ENCODE measurements at regions not wholly inside any gene's neighbourhood (a gene's known extent, or its start where the extent isn't known, plus 50 kb on each side); places are given as distances from the start of the nearest gene placed in this dataset.
"Not testable (repeated sequence)": the region's sequence is repeated elsewhere in the genome, so short reads cannot be mapped to it uniquely, and the experiment has no call there.

- no peak overlapping the region for H3K4me3 ChIP-seq (ENCODE audit: low read depth, low read length)
These were observed 207.9 kb downstream of the BMP4 start for GRCh38 chr14:53748691-53749090.

- H3K4me3 ChIP-seq (ENCODE audit: low read depth, low read length): no peak overlapping the region
These were observed 211.8 kb downstream of the BMP4 start for GRCh38 chr14:53744857-53745256.

DNA sequence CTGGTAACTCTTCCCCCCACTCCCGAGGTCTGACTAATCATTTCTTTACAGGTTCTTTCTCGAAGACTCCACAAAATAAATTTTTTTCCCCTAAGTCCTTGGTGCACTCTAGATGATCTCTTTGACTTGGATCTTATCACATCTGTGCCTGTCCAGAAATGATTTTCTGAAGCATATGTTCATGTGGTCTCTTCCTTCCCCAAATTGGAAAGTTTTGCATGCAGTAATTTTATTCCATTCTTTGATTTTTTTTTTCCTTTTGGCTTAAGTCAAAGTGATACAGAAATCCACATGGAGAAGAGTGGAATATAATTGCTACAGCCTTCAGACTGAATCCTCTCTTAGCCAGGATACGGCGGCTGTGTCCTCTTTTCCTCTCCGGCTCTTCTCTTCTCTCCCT is 213.3 kb downstream of the BMP4 start:
- no peak overlapping the region for H3K4me3 ChIP-seq (ENCODE audit: low read depth, low read length)

- H3K4me3 ChIP-seq (ENCODE audit: low read depth, low read length): no peak overlapping the region
These were observed 214.4 kb downstream of the BMP4 start for GRCh38 chr14:53742233-53742620.

DNA sequence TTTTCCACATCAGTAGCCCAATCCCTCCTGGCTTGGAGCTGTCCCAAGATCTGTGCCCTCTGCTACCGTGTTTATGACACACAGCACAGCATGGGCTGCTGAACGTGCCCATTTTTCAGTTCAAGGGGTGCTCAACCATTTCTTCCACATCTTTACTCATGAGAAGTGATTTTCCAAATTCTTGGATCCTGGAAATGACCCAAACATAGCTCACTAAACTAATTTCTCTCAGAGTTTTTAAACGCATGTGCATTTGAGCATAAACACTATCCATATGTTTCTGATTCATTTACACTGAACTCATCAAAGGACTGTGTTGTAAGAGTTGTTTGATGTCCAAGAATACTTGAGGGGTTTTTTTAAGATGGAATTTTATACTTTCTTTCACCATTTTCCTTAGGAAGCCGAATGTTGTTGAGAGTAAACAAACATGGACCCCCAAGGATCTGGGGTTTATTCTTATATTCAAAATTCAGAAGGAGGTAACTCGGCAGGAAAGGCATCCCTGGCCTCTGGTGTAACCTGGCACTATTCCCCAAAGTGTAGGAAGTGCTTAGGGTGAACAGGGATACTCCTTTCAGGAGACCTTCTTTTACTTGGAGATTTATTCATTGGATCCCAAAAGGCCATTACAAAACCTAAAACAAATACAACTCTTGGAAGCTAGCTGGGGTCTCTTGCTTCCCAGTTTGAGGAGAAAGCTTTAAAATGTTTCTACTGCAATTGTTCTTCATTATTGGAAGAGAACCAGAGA is 215.0 kb downstream of the BMP4 start:
- no peak overlapping the region for H3K4me3 ChIP-seq (ENCODE audit: low read depth, low read length)

GRCh38 chr14:53740570-53740969 is 216.1 kb downstream of the BMP4 start:
- no peak overlapping the region for H3K4me3 ChIP-seq (ENCODE audit: low read depth, low read length)

- H3K4me3 ChIP-seq (ENCODE audit: low read depth, low read length): no peak overlapping the region
These were observed 220.7 kb downstream of the BMP4 start for GRCh38 chr14:53735916-53736315.

- H3K4me3 ChIP-seq (ENCODE audit: low read depth, low read length): no peak overlapping the region
These were observed 233.4 kb downstream of the BMP4 start for GRCh38 chr14:53723221-53723620.

DNA sequence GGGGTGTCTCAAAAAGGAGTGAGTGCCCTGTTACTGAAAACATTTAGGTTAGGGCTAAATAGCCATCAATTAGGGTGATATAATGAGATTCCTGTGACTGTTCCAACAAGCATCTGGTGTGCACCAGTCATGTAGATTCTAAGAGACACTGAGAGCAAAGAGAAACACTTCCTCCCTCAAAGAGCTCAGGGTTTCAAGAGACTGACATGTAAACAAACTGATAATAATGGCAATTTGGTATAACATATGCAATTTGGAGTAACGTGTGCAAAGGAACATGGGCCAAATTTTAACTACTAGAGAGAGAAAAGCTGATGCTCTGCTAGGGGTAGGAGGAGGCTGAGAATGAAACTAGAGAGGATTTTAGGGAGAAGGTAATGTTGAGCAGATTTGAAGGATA is 237.1 kb downstream of the BMP4 start:
- H3K4me3 ChIP-seq (ENCODE audit: low read depth, low read length): no peak overlapping the region

- H3K4me3 ChIP-seq (ENCODE audit: low read depth, low read length): no peak overlapping the region
These were observed 240.0 kb downstream of the BMP4 start for GRCh38 chr14:53716578-53716977.

- no peak overlapping the region for H3K4me3 ChIP-seq (ENCODE audit: low read depth, low read length)
These were observed 241.4 kb downstream of the BMP4 start for GRCh38 chr14:53715193-53715721.

DNA sequence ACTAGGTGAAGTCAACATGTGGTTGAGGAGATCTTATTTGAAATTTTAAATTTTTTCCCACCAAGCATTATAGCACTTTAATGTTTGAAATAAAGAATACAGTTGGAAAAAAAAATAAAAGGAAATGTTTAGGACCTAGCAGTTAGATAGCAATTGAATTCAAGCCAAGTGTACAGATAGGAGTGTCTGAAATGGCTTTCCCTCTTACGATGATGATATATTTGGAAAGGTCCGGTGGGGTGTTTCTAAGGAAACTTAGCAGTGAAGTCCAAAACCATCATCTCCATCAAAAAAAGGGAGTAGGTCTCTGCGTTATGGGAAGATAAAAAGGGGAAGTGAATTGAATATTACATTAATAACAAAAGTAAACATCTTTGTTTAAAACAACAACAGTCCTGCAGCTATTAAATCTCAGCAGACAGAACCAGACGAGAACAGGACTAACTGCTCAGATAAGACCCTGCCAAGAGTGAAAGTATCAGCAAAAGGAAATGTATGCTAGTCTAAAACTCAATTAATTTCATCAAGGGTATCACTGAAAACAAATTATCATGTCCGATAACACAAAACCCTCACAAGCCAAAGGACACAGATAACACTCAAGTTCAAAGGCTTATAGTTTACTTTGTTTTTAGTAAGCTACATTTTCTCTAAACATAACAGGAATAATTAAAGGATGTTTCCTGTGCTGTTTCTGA is 242.0 kb downstream of the BMP4 start:
- H3K4me3 ChIP-seq (ENCODE audit: low read depth, low read length): no peak overlapping the region

GRCh38 chr14:53712901-53713300 is 243.7 kb downstream of the BMP4 start:
- H3K4me3 ChIP-seq (ENCODE audit: low read depth, low read length): not testable (repeated sequence)

DNA sequence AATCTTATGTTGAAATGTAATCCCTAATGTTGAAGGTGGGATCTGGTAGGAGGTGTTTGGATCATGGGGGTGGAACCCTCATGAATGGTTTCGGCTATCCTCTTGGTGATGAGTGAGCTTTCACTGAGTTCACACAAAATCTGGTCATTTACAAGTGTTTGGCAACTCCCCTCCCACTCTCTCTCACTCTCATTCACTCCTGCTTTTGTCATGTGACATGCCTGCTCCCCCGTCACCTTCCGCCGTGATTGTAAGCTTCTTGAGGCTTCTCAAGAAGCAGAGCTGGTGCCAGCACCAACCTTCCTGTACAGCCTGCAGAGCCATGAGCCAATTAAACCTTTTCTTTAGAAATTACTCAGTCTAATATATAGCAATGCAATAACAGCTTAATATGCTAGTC is 245.4 kb downstream of the BMP4 start:
- H3K4me3 ChIP-seq (ENCODE audit: low read depth, low read length): no peak overlapping the region

GRCh38 chr14:53710615-53711014 is 246.0 kb downstream of the BMP4 start:
- no peak overlapping the region for H3K4me3 ChIP-seq (ENCODE audit: low read depth, low read length)

GRCh38 chr14:53709381-53709780 is 247.2 kb downstream of the BMP4 start:
- no peak overlapping the region for H3K4me3 ChIP-seq (ENCODE audit: low read depth, low read length)

GRCh38 chr14:53703457-53703856 is 253.2 kb downstream of the BMP4 start:
- no peak overlapping the region for H3K4me3 ChIP-seq (ENCODE audit: low read depth, low read length)

DNA sequence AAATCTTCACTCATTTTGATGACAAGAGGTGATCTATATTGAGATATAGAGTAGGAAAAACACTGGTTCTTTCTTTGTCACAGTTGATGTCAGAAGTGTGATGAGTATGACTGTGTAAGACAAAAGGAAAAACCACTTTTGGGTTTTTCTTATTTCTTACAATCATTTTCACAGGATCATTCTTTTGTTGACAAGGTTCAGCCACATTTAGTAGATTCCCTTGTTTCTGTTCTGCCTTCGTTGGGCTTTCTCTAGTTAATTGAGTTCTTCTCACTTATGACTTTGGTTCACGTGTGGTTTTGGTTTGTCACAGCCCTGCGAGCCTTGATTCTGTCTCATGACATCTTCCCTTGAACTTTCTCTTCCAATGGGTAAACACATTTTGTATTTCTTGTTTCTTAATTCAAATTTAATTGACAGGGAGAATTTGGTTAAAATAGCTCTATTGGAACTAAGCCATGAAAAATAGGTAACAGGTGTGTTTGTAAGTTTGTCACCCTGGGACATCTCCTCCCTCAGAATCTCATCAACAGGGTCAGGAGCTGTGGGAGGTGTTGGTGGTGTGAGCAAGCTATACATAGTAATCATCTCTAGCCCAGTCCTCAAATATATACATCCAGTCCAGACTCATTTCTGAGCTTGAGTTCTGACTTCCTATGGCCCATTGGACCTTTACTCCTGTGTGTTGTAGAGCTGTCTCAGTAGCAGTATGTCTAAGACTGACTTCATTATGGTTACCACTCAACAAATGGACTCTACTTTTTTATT is 255.3 kb downstream of the BMP4 start:
- no peak overlapping the region for H3K4me3 ChIP-seq (ENCODE audit: low read depth, low read length)

DNA sequence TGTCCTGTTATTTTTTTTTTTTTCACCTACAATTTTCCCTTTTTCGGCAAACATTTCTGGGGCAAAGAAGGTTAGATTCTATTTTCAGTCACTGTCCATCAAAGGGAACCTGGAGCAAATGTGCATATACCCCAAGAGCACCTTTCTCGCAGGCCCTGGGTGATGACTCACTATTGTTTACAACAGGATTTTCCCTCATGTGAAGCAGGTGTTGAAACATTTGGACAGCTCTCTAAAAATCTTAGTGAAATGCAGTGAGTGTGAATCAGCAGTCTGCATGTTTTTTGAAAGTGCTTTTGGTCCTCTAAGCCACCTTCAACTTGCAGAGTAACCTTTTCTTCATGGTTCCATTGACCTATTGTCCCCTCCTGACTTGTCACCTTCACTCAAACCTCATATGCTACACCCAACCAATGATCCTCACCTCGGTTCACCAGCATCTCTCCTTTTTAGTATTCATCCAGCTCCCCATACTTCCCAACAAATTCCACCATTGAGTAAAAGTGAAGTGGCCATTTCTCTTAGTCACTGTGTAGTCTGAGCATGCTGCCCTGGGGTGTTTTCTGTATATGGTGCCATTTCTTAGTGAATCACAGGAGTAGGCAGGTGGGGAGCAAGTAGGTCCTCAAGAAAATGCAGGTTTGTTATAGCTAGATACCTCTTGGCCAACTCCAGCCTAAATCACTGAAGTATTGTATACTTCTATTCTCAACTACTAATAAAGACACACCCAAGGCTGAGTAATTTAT is 260.2 kb downstream of the BMP4 start:
- H3K4me3 ChIP-seq (ENCODE audit: low read depth, low read length): no peak overlapping the region

GRCh38 chr14:53695692-53696214 is 260.9 kb downstream of the BMP4 start:
- no peak overlapping the region for H3K4me3 ChIP-seq (ENCODE audit: low read depth, low read length)

DNA sequence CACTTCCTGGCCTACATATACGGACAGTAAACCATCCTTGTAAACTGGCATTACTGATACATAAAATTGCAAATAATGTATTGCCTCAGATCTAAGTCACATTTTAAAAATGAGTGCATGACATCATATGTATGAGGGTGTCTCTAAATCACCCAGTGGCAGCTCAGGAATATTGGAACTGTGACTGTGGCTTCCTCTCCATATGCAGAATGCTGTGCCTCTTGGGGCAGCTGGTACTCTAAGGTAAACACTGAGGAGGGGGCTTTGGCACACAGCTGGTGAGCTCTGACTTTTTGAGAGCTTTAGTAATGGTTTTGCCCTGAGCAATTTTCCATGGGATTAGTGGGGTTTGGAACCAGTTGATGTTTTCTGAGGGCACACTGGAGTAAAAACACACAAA is 263.7 kb downstream of the BMP4 start:
- no peak overlapping the region for H3K4me3 ChIP-seq (ENCODE audit: low read depth, low read length)

Data from iPS-11a (cell line).